ENCODE measurements at regions not wholly inside any gene's neighbourhood (a gene's known extent, or its start where the extent isn't known, plus 50 kb on each side); places are given as distances from the start of the nearest gene placed in this dataset.

- TF ChIP-seq, protein P1, sequence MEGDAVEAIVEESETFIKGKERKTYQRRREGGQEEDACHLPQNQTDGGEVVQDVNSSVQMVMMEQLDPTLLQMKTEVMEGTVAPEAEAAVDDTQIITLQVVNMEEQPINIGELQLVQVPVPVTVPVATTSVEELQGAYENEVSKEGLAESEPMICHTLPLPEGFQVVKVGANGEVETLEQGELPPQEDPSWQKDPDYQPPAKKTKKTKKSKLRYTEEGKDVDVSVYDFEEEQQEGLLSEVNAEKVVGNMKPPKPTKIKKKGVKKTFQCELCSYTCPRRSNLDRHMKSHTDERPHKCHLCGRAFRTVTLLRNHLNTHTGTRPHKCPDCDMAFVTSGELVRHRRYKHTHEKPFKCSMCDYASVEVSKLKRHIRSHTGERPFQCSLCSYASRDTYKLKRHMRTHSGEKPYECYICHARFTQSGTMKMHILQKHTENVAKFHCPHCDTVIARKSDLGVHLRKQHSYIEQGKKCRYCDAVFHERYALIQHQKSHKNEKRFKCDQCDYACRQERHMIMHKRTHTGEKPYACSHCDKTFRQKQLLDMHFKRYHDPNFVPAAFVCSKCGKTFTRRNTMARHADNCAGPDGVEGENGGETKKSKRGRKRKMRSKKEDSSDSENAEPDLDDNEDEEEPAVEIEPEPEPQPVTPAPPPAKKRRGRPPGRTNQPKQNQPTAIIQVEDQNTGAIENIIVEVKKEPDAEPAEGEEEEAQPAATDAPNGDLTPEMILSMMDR (IDR thresholded peaks at IDR 0.05; ENCODE audit: low read length, missing control alignments) = no peak
- no peak overlapping the region for H3K4me3 ChIP-seq (replicated peaks; ENCODE audit: low read depth, low read length)
- peak; percentile 63 for DNase-seq (ENCODE audit: low read depth)
Measured at GRCh38 chr14:66066981-66067776, 419.0 kb upstream of the CCDC196 start.

- TF ChIP-seq, protein P1 (IDR thresholded peaks at IDR 0.05; ENCODE audit: low read length, missing control alignments) = no peak
- no peak overlapping the region for H3K4me3 ChIP-seq (replicated peaks; ENCODE audit: low read depth, low read length)
- peak; percentile 23 for DNase-seq (ENCODE audit: low read depth)
Measured at GRCh38 chr14:66069036-66069435, 417.1 kb upstream of the CCDC196 start.

DNA sequence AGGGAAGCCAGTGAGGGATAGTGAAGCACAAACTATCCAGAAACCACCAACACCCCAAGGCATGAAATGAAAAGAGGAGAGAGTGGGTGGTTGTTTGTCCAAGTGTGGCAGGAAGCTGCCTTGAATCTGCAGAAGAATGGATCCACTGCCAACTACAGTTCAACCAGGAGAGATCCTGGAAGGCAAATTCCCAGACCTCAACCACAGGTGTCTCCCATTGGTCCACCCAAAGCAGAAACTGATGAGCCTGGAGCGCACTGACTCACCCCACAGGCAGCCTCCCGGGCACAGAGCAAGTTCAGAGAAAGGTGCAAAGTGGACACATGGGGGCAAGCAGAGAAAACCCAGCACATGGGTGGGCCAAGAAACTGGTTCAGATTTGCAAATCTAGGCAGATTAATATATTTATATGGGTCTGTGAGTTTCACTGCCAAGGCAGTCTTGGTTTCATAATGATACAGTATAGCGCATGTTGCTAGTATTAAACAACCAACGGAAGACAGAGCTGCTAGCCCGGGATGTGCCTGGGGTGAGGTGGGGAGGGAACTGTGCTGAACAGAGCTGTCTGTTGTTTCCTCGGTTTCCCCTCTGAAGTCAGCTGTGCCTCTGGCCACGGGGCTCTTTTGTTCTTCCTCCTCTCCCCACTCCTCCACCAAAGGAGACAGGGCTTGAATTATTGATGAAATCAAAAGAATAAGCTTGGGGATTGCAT, 416.2 kb upstream of the CCDC196 start:
- DNase-seq (ENCODE audit: low read depth) = no peak
- TF ChIP-seq, protein P1 (IDR thresholded peaks at IDR 0.05; ENCODE audit: low read length, missing control alignments) = no peak
- H3K4me3 ChIP-seq (replicated peaks; ENCODE audit: low read depth, low read length) = no peak overlapping the region

DNA sequence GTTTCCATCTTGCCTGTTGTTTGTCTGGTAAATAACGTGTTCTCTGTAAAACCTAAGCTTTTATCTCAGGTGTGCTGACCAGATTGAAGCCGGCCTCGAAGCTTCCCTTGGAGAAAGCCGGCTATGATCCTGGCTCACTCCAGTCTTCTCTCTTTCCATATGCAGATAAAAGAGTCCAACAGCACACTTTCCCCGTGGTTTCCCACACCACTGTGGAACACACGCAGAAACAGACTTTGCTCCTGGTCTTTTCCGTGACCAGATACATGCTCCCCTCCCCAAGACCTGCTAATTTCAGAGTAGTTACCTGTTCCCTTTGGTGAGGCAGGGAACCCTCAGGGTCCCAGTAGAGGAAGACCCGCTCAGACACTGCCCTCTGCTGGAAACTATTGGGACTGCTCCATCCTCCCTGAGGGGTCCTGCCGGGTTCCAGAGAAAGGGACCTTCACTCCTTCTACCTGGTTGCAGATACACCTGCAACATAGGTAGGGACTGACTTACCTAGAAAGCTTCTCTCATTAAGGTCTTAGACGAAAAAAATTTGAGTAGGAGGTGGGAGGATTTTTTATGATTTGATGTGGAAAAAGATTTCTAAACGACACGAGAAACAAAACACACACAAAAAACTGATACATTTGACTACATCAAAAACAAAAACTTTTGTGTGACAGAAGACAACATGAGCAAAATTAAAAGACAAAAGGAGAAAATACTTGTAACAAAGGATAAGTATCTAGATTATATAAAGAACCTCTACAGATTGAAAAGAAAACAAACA, 415.4 kb upstream of the CCDC196 start:
- DNase-seq (ENCODE audit: low read depth) = peak; percentile 32
- H3K4me3 ChIP-seq (replicated peaks; ENCODE audit: low read depth, low read length) = no peak overlapping the region
- TF ChIP-seq, protein P1 (IDR thresholded peaks at IDR 0.05; ENCODE audit: low read length, missing control alignments) = peak; percentile 99

- TF ChIP-seq, protein P1 (IDR thresholded peaks at IDR 0.05; ENCODE audit: low read length, missing control alignments) = no peak
- H3K4me3 ChIP-seq (replicated peaks; ENCODE audit: low read depth, low read length) = no peak overlapping the region
Measured at GRCh38 chr14:66072190-66073084, 413.7 kb upstream of the CCDC196 start.

GRCh38 chr14:66074537-66074936, 411.6 kb upstream of the CCDC196 start:
- TF ChIP-seq, protein P1 (IDR thresholded peaks at IDR 0.05; ENCODE audit: low read length, missing control alignments) = no peak
- no peak overlapping the region for H3K4me3 ChIP-seq (replicated peaks; ENCODE audit: low read depth, low read length)
- no peak for DNase-seq (ENCODE audit: low read depth)

More at GRCh38 chr14:66072190-66073084, 413.7 kb upstream of the CCDC196 start:
- no peak for DNase-seq (ENCODE audit: low read depth)
